NB4 (cell line): ENCODE measurements at regions not wholly inside any gene's neighbourhood (a gene's known extent, or its start where the extent isn't known, plus 50 kb on each side); places are given as distances from the start of the nearest gene placed in this dataset.

Experiments
- DNase-seq: peaks from one replicate; pipeline ENCODE4 v3.0.0; 2010; ENCODE audit warnings: low read depth
- H3K4me3 ChIP-seq: one replicate; pipeline ENCODE4 v1.5.1; 2011; ENCODE audit warnings: mild to moderate bottlenecking, low read depth, low read length, moderate library complexity
- MYC ChIP-seq: IDR thresholded peaks from 2 replicates; pipeline ENCODE4 v1.6.1; 2011; ENCODE audit warnings: low read depth, low read length
- POLR2A ChIP-seq: IDR thresholded peaks from 2 replicates; pipeline ENCODE4 v1.6.1; 2011; ENCODE audit warnings: mild to moderate bottlenecking; ENCODE audit not compliant: insufficient read length; ENCODE audit errors: extremely low read depth
- TF ChIP-seq, protein P1 (sequence below): IDR thresholded peaks from 2 replicates; pipeline ENCODE4 v1.6.1; 2011; ENCODE audit warnings: low read depth, low read length
- TF ChIP-seq, protein P2 (sequence below): IDR thresholded peaks from one replicate; pipeline ENCODE4 v1.5.1; 2012; ENCODE audit warnings: low read depth, low read length

DNA sequence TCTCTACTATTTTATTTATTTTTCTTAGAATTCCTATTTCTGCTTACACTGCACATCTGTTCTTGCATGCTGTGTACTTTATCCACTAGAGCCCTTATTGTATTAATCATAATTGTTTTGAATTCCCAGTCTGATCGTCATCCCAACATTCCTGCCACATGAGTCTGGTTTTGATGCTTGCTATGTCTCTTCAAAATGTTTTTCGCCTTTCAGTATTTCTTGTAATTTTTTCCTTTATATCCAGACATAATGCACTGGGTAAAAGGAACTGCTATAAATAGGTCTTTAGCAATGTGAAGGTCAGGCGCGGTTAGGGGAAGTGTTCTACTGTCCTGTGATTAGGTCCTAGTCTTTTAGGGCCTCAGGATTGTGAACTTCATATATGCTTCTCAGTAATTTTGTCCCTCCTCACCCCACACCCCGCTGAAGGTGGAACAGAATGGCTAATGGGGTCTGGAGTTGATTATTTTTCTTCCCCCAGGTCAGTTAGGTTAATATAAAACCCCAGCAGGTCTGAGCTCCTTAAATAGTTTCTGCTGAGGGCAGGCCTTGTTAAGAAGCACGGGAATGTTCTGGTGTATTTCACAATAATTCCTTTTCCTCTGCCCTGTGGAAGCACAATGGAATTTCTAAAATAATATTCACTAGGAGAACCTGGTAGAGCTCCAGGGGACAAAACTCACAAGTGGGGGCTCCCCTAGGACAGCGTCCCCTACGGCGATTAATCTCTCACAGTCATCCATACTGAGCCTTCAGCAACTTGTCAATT lies 146.6 kb upstream of the TUT7 start:
- no peak overlapping the region for H3K4me3 ChIP-seq
- peak; percentile 13 for DNase-seq
- TF ChIP-seq, protein P1, sequence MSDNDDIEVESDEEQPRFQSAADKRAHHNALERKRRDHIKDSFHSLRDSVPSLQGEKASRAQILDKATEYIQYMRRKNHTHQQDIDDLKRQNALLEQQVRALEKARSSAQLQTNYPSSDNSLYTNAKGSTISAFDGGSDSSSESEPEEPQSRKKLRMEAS, result no peak
- TF ChIP-seq MYC, result no peak
- TF ChIP-seq POLR2A, result no peak
- TF ChIP-seq, protein P2, sequence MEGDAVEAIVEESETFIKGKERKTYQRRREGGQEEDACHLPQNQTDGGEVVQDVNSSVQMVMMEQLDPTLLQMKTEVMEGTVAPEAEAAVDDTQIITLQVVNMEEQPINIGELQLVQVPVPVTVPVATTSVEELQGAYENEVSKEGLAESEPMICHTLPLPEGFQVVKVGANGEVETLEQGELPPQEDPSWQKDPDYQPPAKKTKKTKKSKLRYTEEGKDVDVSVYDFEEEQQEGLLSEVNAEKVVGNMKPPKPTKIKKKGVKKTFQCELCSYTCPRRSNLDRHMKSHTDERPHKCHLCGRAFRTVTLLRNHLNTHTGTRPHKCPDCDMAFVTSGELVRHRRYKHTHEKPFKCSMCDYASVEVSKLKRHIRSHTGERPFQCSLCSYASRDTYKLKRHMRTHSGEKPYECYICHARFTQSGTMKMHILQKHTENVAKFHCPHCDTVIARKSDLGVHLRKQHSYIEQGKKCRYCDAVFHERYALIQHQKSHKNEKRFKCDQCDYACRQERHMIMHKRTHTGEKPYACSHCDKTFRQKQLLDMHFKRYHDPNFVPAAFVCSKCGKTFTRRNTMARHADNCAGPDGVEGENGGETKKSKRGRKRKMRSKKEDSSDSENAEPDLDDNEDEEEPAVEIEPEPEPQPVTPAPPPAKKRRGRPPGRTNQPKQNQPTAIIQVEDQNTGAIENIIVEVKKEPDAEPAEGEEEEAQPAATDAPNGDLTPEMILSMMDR, result no peak

DNA sequence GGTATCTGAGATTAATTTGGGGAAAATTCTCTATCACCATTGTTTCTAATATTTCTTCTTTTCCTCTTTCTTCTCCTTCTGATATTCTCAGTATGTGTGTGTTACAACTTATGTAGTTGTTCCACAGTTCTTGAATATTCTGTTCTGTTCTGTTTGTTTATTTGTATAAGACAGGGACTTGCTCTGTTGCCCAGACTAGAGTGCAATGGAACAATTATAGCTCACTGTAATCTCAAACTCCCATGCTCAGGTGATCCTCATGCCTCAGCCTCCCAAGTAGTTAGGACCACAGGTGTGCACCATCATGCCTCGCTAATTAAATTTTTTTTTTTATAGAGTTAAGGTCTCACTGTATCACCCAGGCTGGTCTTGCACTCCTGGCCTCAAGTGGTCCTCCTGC lies 145.8 kb upstream of the TUT7 start:
- H3K4me3 ChIP-seq, result no peak overlapping the region
- DNase-seq, result no peak
- TF ChIP-seq, protein P2, result no peak
- no peak for TF ChIP-seq POLR2A
- TF ChIP-seq, protein P1, result no peak
- TF ChIP-seq MYC, result no peak

DNA sequence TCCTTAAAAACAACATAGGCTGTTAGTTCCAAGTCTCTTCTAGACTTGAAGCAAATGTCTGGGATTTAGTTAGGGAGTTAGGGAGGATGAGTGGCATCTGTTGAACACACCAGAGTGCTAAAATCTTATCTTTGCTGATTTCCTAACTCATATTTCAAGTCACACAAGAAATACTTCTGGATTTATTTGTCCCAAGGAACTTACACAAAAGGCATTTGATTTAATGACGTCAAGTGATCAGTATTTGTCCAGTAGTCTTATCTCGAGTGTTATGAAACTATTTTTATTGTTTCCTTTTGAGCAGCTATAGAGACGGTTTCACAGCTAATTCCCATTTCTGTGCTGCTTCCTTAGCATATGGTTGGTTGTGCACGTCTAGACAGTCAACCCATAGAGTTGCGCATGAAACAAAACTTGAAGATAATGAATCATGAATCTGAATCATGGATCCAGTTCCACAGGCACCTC lies 140.5 kb upstream of the TUT7 start:
- TF ChIP-seq POLR2A, result no peak
- TF ChIP-seq MYC, result no peak
- TF ChIP-seq, protein P1, result no peak
- TF ChIP-seq, protein P2, result no peak
- no peak for DNase-seq
- no peak overlapping the region for H3K4me3 ChIP-seq

DNA sequence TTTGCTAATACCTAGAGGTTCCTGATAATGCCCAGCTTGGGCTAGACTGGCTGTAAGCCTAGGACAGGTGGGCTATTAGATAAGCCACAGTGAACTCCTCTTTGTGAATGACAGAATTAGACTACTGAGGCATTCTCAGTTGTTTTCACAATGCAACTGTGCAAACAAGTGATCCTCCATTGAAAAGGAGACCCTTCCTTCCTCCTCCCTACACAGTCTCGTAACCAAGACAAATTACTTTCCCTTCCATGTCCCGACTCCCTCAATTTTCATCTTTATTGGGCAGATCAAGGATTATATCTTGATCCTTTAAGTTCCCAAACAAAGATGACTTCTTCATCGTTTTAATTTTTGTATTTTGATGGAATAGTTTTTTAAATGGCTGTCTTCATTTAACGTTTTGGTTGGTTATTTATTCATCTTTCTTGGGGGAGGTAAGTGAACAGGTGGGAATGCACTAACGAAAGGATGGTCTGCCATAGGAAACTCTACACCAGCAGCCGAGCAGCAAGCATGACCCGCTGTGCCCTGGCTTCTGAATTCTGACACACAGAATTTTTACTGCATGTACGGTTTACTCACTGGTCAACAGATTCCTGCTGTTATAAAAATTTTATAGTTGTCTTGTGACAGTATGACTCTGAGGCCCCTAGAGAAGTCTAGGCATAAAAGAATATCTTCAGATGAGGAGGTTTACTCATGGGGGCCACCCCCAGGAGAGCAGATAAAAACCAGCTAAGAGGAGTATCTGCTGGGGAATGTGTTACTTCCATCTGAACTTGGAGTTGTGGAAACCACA lies 137.5 kb upstream of the TUT7 start:
- no peak overlapping the region for H3K4me3 ChIP-seq
- TF ChIP-seq, protein P1, result no peak
- TF ChIP-seq MYC (no peak), POLR2A (no peak)
- TF ChIP-seq, protein P2, result no peak
- no peak for DNase-seq

DNA sequence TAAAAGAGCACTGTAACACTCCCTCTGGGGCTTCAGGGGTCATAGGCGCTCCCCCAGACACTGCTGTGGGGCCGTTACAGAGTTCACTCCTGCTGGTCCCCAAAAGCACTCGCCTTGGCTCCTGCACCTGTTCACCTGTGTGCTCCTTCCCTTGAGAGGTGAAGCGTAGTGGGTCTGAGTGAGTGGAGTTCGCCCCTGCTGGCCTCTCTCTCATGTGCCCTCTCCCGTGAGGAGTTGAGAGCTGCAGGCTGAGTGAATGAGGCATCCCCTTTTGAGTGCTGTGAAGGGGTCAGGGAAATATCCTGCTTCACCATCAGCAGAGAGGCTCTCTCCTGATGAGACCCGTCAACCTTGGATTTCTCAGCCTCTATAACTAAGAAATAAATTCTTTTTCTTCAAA lies 134.6 kb upstream of the TUT7 start:
- H3K4me3 ChIP-seq, result no peak overlapping the region
- no peak for DNase-seq
- TF ChIP-seq, protein P1, result no peak
- no peak for TF ChIP-seq MYC
- TF ChIP-seq POLR2A, result no peak
- TF ChIP-seq, protein P2, result no peak
